ENCODE measurements at regions not wholly inside any gene's neighbourhood (a gene's known extent, or its start where the extent isn't known, plus 50 kb on each side); places are given as distances from the start of the nearest gene placed in this dataset.

- no peak for DNase-seq
Observed at GRCh38 chr18:67380867-67381266, 135.7 kb downstream of the DSEL start.

GRCh38 chr18:67379981-67380380, 136.5 kb downstream of the DSEL start:
- DNase-seq, result peak; percentile 31

GRCh38 chr18:67376372-67376771, 140.1 kb downstream of the DSEL start:
- DNase-seq, result no peak

- DNase-seq, result no peak
Observed at GRCh38 chr18:67373636-67374035, 142.9 kb downstream of the DSEL start.

- DNase-seq, result peak; percentile 57
Observed at GRCh38 chr18:67367540-67367939, 149.0 kb downstream of the DSEL start.

- no peak for DNase-seq
Observed at GRCh38 chr18:67363694-67364093, 152.8 kb downstream of the DSEL start.

GRCh38 chr18:67362906-67363305, 153.6 kb downstream of the DSEL start:
- DNase-seq, result peak; percentile 3

GRCh38 chr18:67359873-67360838, 156.4 kb downstream of the DSEL start:
- DNase-seq, result peak; percentile 94

- DNase-seq, result no peak
Observed at GRCh38 chr18:67358947-67359346, 157.6 kb downstream of the DSEL start.

GRCh38 chr18:67354692-67355091, 161.8 kb downstream of the DSEL start:
- no peak for DNase-seq

- DNase-seq, result no peak
Observed at GRCh38 chr18:67354091-67354490, 162.4 kb downstream of the DSEL start.

GRCh38 chr18:67347438-67347837, 169.1 kb downstream of the DSEL start:
- no peak for DNase-seq

GRCh38 chr18:67342159-67342558, 174.4 kb downstream of the DSEL start:
- no peak for DNase-seq

GRCh38 chr18:67337696-67338095, 178.8 kb downstream of the DSEL start:
- no peak for DNase-seq

- DNase-seq, result no peak
Observed at GRCh38 chr18:67331857-67332256, 184.7 kb downstream of the DSEL start.

- DNase-seq, result no peak
Observed at GRCh38 chr18:67319109-67319508, 197.4 kb downstream of the DSEL start.

GRCh38 chr18:67318651-67319050, 197.9 kb downstream of the DSEL start:
- peak; percentile 31 for DNase-seq

GRCh38 chr18:67310826-67311225, 205.7 kb downstream of the DSEL start:
- peak; percentile 13 for DNase-seq

- no peak for DNase-seq
Observed at GRCh38 chr18:67308819-67309218, 207.7 kb downstream of the DSEL start.

- DNase-seq, result no peak
Observed at GRCh38 chr18:67305466-67305865, 211.1 kb downstream of the DSEL start.

GRCh38 chr18:67302043-67302442, 214.5 kb downstream of the DSEL start:
- DNase-seq, result peak; percentile 15

GRCh38 chr18:67301592-67301991, 214.9 kb downstream of the DSEL start:
- no peak for DNase-seq

- no peak for DNase-seq
Observed at GRCh38 chr18:67300498-67300897, 216.0 kb downstream of the DSEL start.

GRCh38 chr18:67292814-67293213, 223.7 kb downstream of the DSEL start:
- DNase-seq, result no peak

Data from fibroblast of skin of abdomen (primary cell).